ENCODE measurements at regions not wholly inside any gene's neighbourhood (a gene's known extent, or its start where the extent isn't known, plus 50 kb on each side); places are given as distances from the start of the nearest gene placed in this dataset.

DNA sequence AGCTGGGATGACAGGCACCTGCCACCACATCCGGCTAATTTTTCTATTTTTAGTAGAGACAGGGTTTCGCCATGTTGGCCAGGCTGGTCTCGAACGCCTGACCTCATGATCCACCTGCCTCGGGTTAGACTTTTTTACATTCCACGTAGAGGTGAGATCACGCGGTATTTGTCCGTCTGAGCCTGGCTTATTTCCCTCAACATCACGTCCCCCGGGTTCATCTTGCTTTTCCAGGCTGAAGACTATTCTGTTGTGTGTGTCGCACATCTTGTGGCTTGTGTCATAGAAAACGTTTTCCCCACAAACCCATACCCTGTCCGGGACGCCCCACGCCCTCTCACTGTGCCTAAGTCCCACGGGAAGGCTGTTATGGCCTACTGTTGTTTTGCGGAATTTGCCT lies 185.3 kb downstream of the CRLF2 start:
- no peak for TF ChIP-seq ZNF384 (IDR thresholded peaks at IDR 0.05)
- no peak for TF ChIP-seq FOXA1 (IDR thresholded peaks at IDR 0.05)
- no peak for TF ChIP-seq FOXK2 (IDR thresholded peaks at IDR 0.05)
- no peak for TF ChIP-seq FOXM1 (IDR thresholded peaks at IDR 0.05; ENCODE audit: borderline replicate concordance)
